ENCODE measurements at regions not wholly inside any gene's neighbourhood (a gene's known extent, or its start where the extent isn't known, plus 50 kb on each side); places are given as distances from the start of the nearest gene placed in this dataset.

GRCh38 chr2:14188446-14188845 is 444.1 kb upstream of the LRATD1 start:
- no peak for TF ChIP-seq CTCF (IDR thresholded peaks at IDR 0.05; ENCODE audit: low read depth, low read length)
- Histone ChIP-seq H3K27me3 (no peaks in the 10 kb centered on the region), H3K9me3 (ENCODE audit: low read depth) (no peaks in the 10 kb centered on the region), H3K27ac (no peak overlapping the region), H3K4me3 (no peak overlapping the region), H3K36me3 (no peaks in the 10 kb centered on the region), H3K4me1 (ENCODE audit: low read depth) (no peaks in the 10 kb centered on the region)
- no peak for DNase-seq (ENCODE audit: low read depth in 1 of 2, low spot score in 1 of 2)

GRCh38 chr2:14189929-14190328 is 442.6 kb upstream of the LRATD1 start:
- DNase-seq (ENCODE audit: low read depth in 1 of 2, low spot score in 1 of 2) = no peak
- no peak for TF ChIP-seq CTCF (IDR thresholded peaks at IDR 0.05; ENCODE audit: low read depth, low read length)

GRCh38 chr2:14194233-14194632 is 438.3 kb upstream of the LRATD1 start:
- H3K9me3 ChIP-seq (ENCODE audit: low read depth) = no peaks in the 10 kb centered on the region
- no peaks in the 10 kb centered on the region for H3K4me1 ChIP-seq (ENCODE audit: low read depth)
- H3K27ac ChIP-seq = no peak overlapping the region
- no peak overlapping the region for H3K4me3 ChIP-seq
- no peak for DNase-seq (ENCODE audit: low read depth in 1 of 2, low spot score in 1 of 2)
- no peaks in the 10 kb centered on the region for H3K27me3 ChIP-seq
- no peak for TF ChIP-seq CTCF (IDR thresholded peaks at IDR 0.05; ENCODE audit: low read depth, low read length)
- H3K36me3 ChIP-seq = no peaks in the 10 kb centered on the region

More at GRCh38 chr2:14189929-14190328, 442.6 kb upstream of the LRATD1 start:
- H3K27ac ChIP-seq = no peak overlapping the region
- no peaks in the 10 kb centered on the region for H3K36me3 ChIP-seq
- no peaks in the 10 kb centered on the region for H3K4me1 ChIP-seq (ENCODE audit: low read depth)
- H3K27me3 ChIP-seq = no peaks in the 10 kb centered on the region
- H3K4me3 ChIP-seq = no peak overlapping the region
- H3K9me3 ChIP-seq (ENCODE audit: low read depth) = no peaks in the 10 kb centered on the region

GRCh38 chr2:14197293-14197692 is 435.2 kb upstream of the LRATD1 start:
- Histone ChIP-seq H3K36me3 (no peaks in the 10 kb centered on the region), H3K9me3 (ENCODE audit: low read depth) (no peaks in the 10 kb centered on the region), H3K4me3 (no peak overlapping the region), H3K27me3 (no peaks in the 10 kb centered on the region), H3K27ac (no peak overlapping the region), H3K4me1 (ENCODE audit: low read depth) (no peaks in the 10 kb centered on the region)
- no peak for TF ChIP-seq CTCF (IDR thresholded peaks at IDR 0.05; ENCODE audit: low read depth, low read length)
- no peak for DNase-seq (ENCODE audit: low read depth in 1 of 2, low spot score in 1 of 2)

- no peak for TF ChIP-seq CTCF (IDR thresholded peaks at IDR 0.05; ENCODE audit: low read depth, low read length)
- DNase-seq (ENCODE audit: low read depth in 1 of 2, low spot score in 1 of 2) = no peak
These were observed 433.5 kb upstream of the LRATD1 start for GRCh38 chr2:14199040-14199439.

GRCh38 chr2:14219306-14219705 is 413.2 kb upstream of the LRATD1 start:
- DNase-seq (ENCODE audit: low read depth in 1 of 2, low spot score in 1 of 2) = no peak
- Histone ChIP-seq H3K36me3 (no peaks in the 10 kb centered on the region), H3K4me3 (no peak overlapping the region), H3K9me3 (ENCODE audit: low read depth) (no peaks in the 10 kb centered on the region), H3K27ac (no peak overlapping the region), H3K27me3 (no peaks in the 10 kb centered on the region), H3K4me1 (ENCODE audit: low read depth) (no peaks in the 10 kb centered on the region)
- no peak for TF ChIP-seq CTCF (IDR thresholded peaks at IDR 0.05; ENCODE audit: low read depth, low read length)

More at GRCh38 chr2:14199040-14199439, 433.5 kb upstream of the LRATD1 start:
- Histone ChIP-seq H3K27me3 (no peaks in the 10 kb centered on the region), H3K36me3 (no peaks in the 10 kb centered on the region), H3K4me3 (no peak overlapping the region), H3K9me3 (ENCODE audit: low read depth) (no peaks in the 10 kb centered on the region), H3K27ac (no peak overlapping the region), H3K4me1 (ENCODE audit: low read depth) (no peaks in the 10 kb centered on the region)

Measured in cardiac muscle cell (in vitro differentiated cells and primary cell).